Endothelial cell of umbilical vein (primary cell): ENCODE measurements at regions not wholly inside any gene's neighbourhood (a gene's known extent, or its start where the extent isn't known, plus 50 kb on each side); places are given as distances from the start of the nearest gene placed in this dataset.

Experiments
- BruUV-seq: library from RNA; stranded (reverse); fragments of 400-500 nt; replicated peaks from 2 replicates; lab custom pipeline; 2021; lab: Mats Ljungman, UMichigan
- CTCF ChIA-PET: fragments of 300-600, 350-600 bp; sonication (Branson Sonifier 250); formaldehyde crosslinking; loops from one replicate; lab custom pipeline; 2021; ENCODE audit warnings: antibody characterized with exemption, inconsistent platforms; lab: Charles Lee
- POLR2A ChIA-PET: fragments of 300-600, 350-600 bp; sonication (Branson Sonifier 250); formaldehyde crosslinking; loops from one replicate; lab custom pipeline; 2021; ENCODE audit warnings: antibody characterized with exemption, inconsistent platforms; lab: Charles Lee
- DNase-seq: peaks from one replicate; pipeline ENCODE4 v3.0.0-alpha.2; 2011; ENCODE audit warnings: low read depth, low spot score
- FAIRE-seq: peaks from 2 replicates; lab custom pipeline; 2011; peaks lifted over from hg19 to GRCh38; lab: Jason Lieb, UNC
- H2AFZ ChIP-seq: 2 replicates; pipeline ENCODE4 v1.6.0; 2012; ENCODE audit warnings: low read depth, low read length, control low read depth, inconsistent platforms
- H3K27ac ChIP-seq: 2 replicates; pipeline ENCODE4 v1.5.1; 2011; ENCODE audit warnings: low read depth, mild to moderate bottlenecking, control low read depth, low read length, moderate library complexity; ENCODE audit not compliant: insufficient read depth
- H3K27me3 ChIP-seq, 2 experiments: 2 replicates each; pipeline versions ENCODE4 v1.6.0 to v1.6.1; 2011; ENCODE audit warnings: low read length in 2 of 2, mixed read lengths in 1 of 2; ENCODE audit not compliant: control insufficient read depth in 2 of 2, insufficient read depth in 2 of 2
- H3K36me3 ChIP-seq, 2 experiments: 2 replicates in 1 of 2; 3 replicates in 1 of 2; pipeline ENCODE4 v1.5.1; 2011; ENCODE audit warnings: low read length in 2 of 2, mild to moderate bottlenecking in 1 of 2, moderate library complexity in 1 of 2; ENCODE audit not compliant: control insufficient read depth in 2 of 2, insufficient read depth in 2 of 2; ENCODE audit errors: extremely low read depth in 1 of 2
- H3K4me1 ChIP-seq: 3 replicates; pipeline ENCODE4 v1.5.1; 2011; ENCODE audit warnings: mild to moderate bottlenecking, low read length; ENCODE audit not compliant: control insufficient read depth, insufficient read depth; ENCODE audit errors: extremely low read depth
- H3K4me2 ChIP-seq: 2 replicates; pipeline ENCODE4 v1.6.1; 2011; ENCODE audit warnings: low read length, control low read depth, mixed read lengths; ENCODE audit not compliant: insufficient read depth
- H3K4me3 ChIP-seq, 3 experiments: fragments of 200-600 bp in 1 of 3; sonication (generic), shearing (Covaris generic) in 1 of 3; replicated peaks in 1 of 3; 2 replicates each; pipeline ENCODE4 v1.5.1; 2011 to 2016; ENCODE audit warnings: control low read depth in 3 of 3, low read length in 3 of 3, mild to moderate bottlenecking in 2 of 3, inconsistent platforms in 1 of 3, low read depth in 1 of 3, moderate library complexity in 1 of 3; ENCODE audit not compliant: insufficient read depth in 1 of 3
- H3K79me2 ChIP-seq: 2 replicates; pipeline ENCODE4 v1.6.0; 2012; ENCODE audit warnings: low read length, inconsistent platforms; ENCODE audit not compliant: control insufficient read depth, insufficient read depth
- H3K9ac ChIP-seq: replicated peaks from 2 replicates; pipeline ENCODE3; 2011; ENCODE audit warnings: low read length, control low read depth; ENCODE audit not compliant: insufficient read depth; ENCODE audit errors: extremely low read depth
- H3K9me1 ChIP-seq: replicated peaks from 3 replicates; pipeline ENCODE4 v1.6.0; 2011; ENCODE audit warnings: mild to moderate bottlenecking, low read length; ENCODE audit not compliant: control insufficient read depth, insufficient read depth; ENCODE audit errors: extremely low read depth
- H3K9me3 ChIP-seq: replicated peaks from 2 replicates; pipeline ENCODE4 v1.5.1; 2012; ENCODE audit warnings: low read length, inconsistent platforms; ENCODE audit not compliant: control insufficient read depth, insufficient read depth
- H4K20me1 ChIP-seq: replicated peaks from 2 replicates; pipeline ENCODE3; 2011; ENCODE audit warnings: mild to moderate bottlenecking, low read length; ENCODE audit not compliant: control insufficient read depth, insufficient read depth; ENCODE audit errors: extremely low read depth
- CTCF ChIP-seq, 2 donors: IDR thresholded peaks; 1 replicate in 1 of 2; 2 replicates in 1 of 2; pipeline ENCODE4 v1.5.1; 2011; ENCODE audit warnings: low read length in 2 of 2, mild to moderate bottlenecking in 2 of 2, moderate library complexity in 2 of 2, control low read depth in 1 of 2, inconsistent platforms in 1 of 2, low read depth in 1 of 2; ENCODE audit not compliant: insufficient read depth in 1 of 2; ENCODE audit errors: extremely low read depth in 1 of 2
- EZH2 ChIP-seq: IDR thresholded peaks from 2 replicates; pipeline ENCODE4 v1.6.1; 2012; ENCODE audit warnings: borderline replicate concordance, low read depth, mild to moderate bottlenecking, moderate library complexity, low read length, inconsistent platforms; ENCODE audit not compliant: severe bottlenecking
- FOS ChIP-seq: IDR thresholded peaks from 2 replicates; pipeline ENCODE4 v1.6.1; 2011; ENCODE audit warnings: mild to moderate bottlenecking, low read length, moderate library complexity, borderline replicate concordance; ENCODE audit not compliant: insufficient read depth
- GATA2 ChIP-seq: IDR thresholded peaks from 2 replicates; pipeline ENCODE4 v1.7.0; 2011; ENCODE audit warnings: low read depth, mild to moderate bottlenecking, moderate library complexity, mixed read lengths, low read length; ENCODE audit not compliant: insufficient read length, insufficient read depth
- JUN ChIP-seq: IDR thresholded peaks from 2 replicates; pipeline ENCODE4 v1.6.1; 2011; ENCODE audit warnings: borderline replicate concordance, low read depth; ENCODE audit not compliant: insufficient read length, insufficient read depth
- MAX ChIP-seq: IDR thresholded peaks from 2 replicates; pipeline ENCODE4 v1.6.1; 2011; ENCODE audit not compliant: insufficient read depth, insufficient read length
- MYC ChIP-seq: IDR thresholded peaks from one replicate; pipeline ENCODE4 v1.6.1; 2011; ENCODE audit warnings: mild to moderate bottlenecking, low read depth, low read length
- POLR2A ChIP-seq: IDR thresholded peaks from 2 replicates; pipeline ENCODE4 v1.6.1; 2012; ENCODE audit warnings: low read depth, mild to moderate bottlenecking, control low read depth, low read length
- POLR2AphosphoS5 ChIP-seq: IDR thresholded peaks from 2 replicates; pipeline ENCODE4 v1.6.1; 2012; ENCODE audit warnings: low read depth, mild to moderate bottlenecking, control low read depth, low read length, moderate library complexity; ENCODE audit not compliant: insufficient read depth
- dilution Hi-C: fragments of 300-500 bp; cut with MboI; formaldehyde crosslinking; loops from one replicate; pipeline ENCODE4 v1.15.0; 2019; ENCODE audit warnings: low sequenced_read_pairs; ENCODE audit not compliant: extremely low pct_ligation_motif_present
- intact Hi-C: fragments of 100-400 bp; cut with micrococcal nuclease; formaldehyde crosslinking; loops from one replicate; pipeline ENCODE4 v1.10.0; 2022

GRCh38 chr4:148735432-148736155, 293.4 kb upstream of the NR3C2 start:
- H3K27me3 ChIP-seq = peaks cover 0 to 2% of the 10 kb centered on the region in 2 experiments
- H3K79me2 ChIP-seq = no peaks in the 10 kb centered on the region
- FAIRE-seq (no peak), DNase-seq (no peak)
- H2AFZ ChIP-seq = no peak overlapping the region
- H4K20me1 ChIP-seq = no peaks in the 10 kb centered on the region
- TF ChIP-seq POLR2AphosphoS5 (no peak), POLR2A (no peak), MYC (no peak), GATA2 (no peak), CTCF (IDR thresholded peaks at IDR 0.05; ENCODE audit: extremely low read depth in 1 of 2, insufficient read depth in 1 of 2, low read depth in 1 of 2, low read length in 2 of 2) (no peak), MAX (no peak), EZH2 (no peak), FOS (no peak), JUN (no peak)
- ChIA-PET POLR2A (no interaction called here), CTCF (no interaction called here)
- no peaks in the 10 kb centered on the region for H3K9me1 ChIP-seq
- no TSS peak for BruUV-seq
- dilution Hi-C loops (no loop called here), intact Hi-C loops (no loop called here)
- H3K4me1 ChIP-seq = no peaks in the 10 kb centered on the region
- no peak overlapping the region for H3K4me2 ChIP-seq
- H3K9ac ChIP-seq = no peak overlapping the region
- H3K36me3 ChIP-seq = no peaks in the 10 kb centered on the region
- H3K4me3 ChIP-seq = no peak overlapping the region
- H3K9me3 ChIP-seq = no peaks in the 10 kb centered on the region
- H3K27ac ChIP-seq = no peak overlapping the region
